ENCODE measurements at regions not wholly inside any gene's neighbourhood (a gene's known extent, or its start where the extent isn't known, plus 50 kb on each side); places are given as distances from the start of the nearest gene placed in this dataset.
A peak's percentile ranks its signal among the peaks of the same experiment; 100 is the strongest.

DNA sequence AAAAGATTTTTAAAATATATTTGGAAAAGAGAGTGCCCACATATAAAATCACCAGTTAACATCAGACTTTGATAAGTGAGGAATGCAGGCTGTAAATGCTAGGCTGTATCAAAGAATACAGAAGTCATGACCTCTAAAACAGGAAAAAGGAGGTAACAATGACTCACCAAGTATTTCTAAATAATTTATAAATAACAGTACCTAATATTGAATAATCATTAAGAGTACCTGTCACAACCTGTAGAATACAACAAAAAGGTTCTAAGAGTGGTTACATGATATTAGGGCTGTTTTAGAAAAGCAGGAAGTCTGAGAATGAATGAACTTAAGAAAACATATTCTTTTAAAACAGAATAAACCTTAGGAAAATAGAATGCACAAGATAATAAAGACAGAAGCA lies 173.1 kb upstream of the CST7 start:
- TF ChIP-seq, protein P1, sequence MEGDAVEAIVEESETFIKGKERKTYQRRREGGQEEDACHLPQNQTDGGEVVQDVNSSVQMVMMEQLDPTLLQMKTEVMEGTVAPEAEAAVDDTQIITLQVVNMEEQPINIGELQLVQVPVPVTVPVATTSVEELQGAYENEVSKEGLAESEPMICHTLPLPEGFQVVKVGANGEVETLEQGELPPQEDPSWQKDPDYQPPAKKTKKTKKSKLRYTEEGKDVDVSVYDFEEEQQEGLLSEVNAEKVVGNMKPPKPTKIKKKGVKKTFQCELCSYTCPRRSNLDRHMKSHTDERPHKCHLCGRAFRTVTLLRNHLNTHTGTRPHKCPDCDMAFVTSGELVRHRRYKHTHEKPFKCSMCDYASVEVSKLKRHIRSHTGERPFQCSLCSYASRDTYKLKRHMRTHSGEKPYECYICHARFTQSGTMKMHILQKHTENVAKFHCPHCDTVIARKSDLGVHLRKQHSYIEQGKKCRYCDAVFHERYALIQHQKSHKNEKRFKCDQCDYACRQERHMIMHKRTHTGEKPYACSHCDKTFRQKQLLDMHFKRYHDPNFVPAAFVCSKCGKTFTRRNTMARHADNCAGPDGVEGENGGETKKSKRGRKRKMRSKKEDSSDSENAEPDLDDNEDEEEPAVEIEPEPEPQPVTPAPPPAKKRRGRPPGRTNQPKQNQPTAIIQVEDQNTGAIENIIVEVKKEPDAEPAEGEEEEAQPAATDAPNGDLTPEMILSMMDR (IDR thresholded peaks at IDR 0.05): no peak
- intact Hi-C loops (cut with DNase I, micrococcal nuclease): no loop called here
- DNase-seq: no peak
- ATAC-seq: no peak
- H3K9me3 ChIP-seq: no peaks in the 10 kb centered on the region
- H3K4me3 ChIP-seq: no peak overlapping the region
- H3K4me1 ChIP-seq (ENCODE audit: low read depth): no peaks in the 10 kb centered on the region
- no peaks in the 10 kb centered on the region for H3K36me3 ChIP-seq (ENCODE audit: low read depth)

DNA sequence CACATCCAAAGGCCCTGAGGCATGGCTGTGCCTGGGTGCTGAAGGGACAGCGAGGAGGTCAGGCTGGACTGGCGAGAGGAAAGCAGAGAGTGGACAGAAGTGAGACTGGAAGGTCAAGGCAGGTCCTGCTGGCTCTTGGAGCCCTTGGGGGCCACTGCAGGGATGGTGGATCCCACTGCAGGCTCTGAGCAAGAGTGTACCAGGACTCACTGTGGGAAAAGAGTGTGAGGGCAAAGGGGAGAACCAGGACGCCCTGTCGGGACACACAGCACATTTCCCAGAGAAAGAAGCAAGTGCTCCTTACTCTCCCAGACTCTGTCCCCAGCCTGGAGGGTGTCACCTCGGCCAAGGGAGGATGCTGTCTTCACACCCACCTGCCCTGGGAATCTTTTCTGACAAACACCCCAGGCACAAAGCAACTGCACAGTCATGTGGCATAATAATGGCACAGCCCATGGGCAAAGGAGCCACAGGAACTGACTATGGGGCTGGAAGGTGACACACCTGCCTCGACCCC lies 172.3 kb upstream of the CST7 start:
- TF ChIP-seq, protein P1 (IDR thresholded peaks at IDR 0.05): no peak
- Histone ChIP-seq H3K4me1 (ENCODE audit: low read depth) (no peaks in the 10 kb centered on the region), H3K9me3 (no peaks in the 10 kb centered on the region), H3K4me3 (no peak overlapping the region), H3K36me3 (ENCODE audit: low read depth) (no peaks in the 10 kb centered on the region)
- ATAC-seq: no peak
- intact Hi-C loops (cut with DNase I, micrococcal nuclease): no loop called here
- DNase-seq: no peak

DNA sequence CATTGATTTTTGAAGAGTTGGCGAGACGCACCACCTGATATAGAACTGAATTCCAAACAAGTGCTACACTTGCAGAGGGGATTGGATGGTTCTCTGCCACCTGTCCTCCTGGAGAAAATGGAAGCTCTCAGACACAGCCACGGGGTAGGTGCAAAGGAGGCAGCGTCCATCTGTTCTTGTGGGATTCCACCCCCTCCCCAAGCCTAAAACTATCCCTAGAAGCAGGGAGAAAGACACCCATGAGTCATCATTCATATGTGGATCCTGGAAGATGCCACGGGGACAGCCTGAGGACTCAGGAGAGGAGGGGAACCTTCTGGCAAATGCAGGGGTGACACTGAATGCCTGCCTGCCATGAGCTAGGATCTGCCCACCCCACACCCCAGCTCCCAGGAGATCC lies 171.3 kb upstream of the CST7 start:
- intact Hi-C loops (cut with DNase I, micrococcal nuclease): no loop called here
- Histone ChIP-seq H3K4me3 (no peak overlapping the region), H3K36me3 (ENCODE audit: low read depth) (no peaks in the 10 kb centered on the region), H3K9me3 (no peaks in the 10 kb centered on the region), H3K4me1 (ENCODE audit: low read depth) (no peaks in the 10 kb centered on the region)
- TF ChIP-seq, protein P1 (IDR thresholded peaks at IDR 0.05): no peak
- no peak for ATAC-seq
- DNase-seq: no peak

DNA sequence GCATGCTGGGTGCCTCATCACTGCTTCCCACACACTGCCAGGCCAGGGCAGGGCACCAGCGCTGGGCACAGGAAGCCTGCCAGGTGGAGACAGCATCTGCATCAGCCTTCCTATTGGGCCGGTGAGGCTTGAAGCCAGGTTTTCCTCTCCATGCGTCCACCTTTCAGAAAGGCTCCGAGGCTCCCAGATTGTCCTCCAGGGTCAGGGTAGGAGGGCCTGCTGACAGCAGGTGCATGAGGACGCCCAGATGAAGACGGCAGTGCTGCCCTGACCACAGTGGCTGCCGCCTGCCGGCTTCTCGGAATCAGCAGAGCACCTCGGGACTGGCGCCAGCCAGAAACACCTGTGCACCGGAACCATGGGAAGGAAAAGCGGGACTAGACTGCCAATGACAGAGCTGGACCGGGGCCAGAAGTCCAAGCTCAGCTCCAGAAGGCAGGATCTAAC lies 170.5 kb upstream of the CST7 start:
- peak; percentile 20 for ATAC-seq
- H3K4me3 ChIP-seq: no peak overlapping the region
- H3K9me3 ChIP-seq: no peaks in the 10 kb centered on the region
- no peaks in the 10 kb centered on the region for H3K4me1 ChIP-seq (ENCODE audit: low read depth)
- TF ChIP-seq, protein P1 (IDR thresholded peaks at IDR 0.05): no peak
- intact Hi-C loops (cut with DNase I, micrococcal nuclease): no loop called here
- peak in 2 of 3 donors; percentile 9 to 40 for DNase-seq
- no peaks in the 10 kb centered on the region for H3K36me3 ChIP-seq (ENCODE audit: low read depth)

DNA sequence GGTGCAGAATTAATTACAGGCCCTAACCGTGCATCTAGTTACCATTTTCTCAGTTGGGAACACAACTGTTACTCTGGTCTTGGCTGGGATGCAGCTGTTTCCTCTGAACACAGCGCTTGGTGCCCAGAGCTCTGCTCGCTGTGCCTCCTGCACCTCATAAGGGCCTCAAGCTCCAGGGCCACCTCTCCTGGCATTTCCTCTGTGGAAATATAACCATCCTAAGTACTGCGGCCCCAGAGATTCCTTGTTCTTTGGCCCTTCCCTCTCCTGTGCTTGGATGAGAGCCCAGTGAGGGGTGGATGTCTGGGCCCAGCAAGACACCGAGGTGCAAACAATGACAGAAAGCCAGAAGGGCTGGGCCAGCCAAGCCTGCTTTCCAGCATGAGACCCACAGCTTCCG lies 169.9 kb upstream of the CST7 start:
- Histone ChIP-seq H3K4me3 (no peak overlapping the region), H3K36me3 (ENCODE audit: low read depth) (no peaks in the 10 kb centered on the region), H3K4me1 (ENCODE audit: low read depth) (no peaks in the 10 kb centered on the region), H3K9me3 (no peaks in the 10 kb centered on the region)
- DNase-seq (no peak), ATAC-seq (no peak)
- TF ChIP-seq, protein P1 (IDR thresholded peaks at IDR 0.05): no peak
- intact Hi-C loops (cut with DNase I, micrococcal nuclease): no loop called here

DNA sequence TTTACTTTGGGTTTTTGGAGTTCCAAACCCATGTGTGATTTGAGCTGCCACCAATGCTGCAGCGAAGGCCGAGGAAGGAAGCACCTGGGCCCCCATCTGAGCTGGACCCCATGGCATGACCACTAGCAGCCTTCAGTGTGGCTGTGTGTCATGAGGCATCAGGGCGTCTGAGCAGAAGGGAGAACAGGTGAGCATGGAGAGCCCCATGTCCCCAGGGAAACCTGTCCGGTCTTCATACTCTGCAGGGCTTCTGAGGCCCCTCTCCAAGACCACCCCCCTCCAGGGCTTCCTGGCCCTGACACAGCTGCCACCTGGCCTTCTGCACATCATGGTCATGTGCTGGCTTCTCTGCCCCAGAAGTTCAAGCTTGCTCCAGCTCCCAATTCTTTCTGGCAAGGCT lies 169.1 kb upstream of the CST7 start:
- TF ChIP-seq, protein P1 (IDR thresholded peaks at IDR 0.05): no peak

More for the DNA sequence above, 169.1 kb upstream of the CST7 start:
- Histone ChIP-seq H3K4me1 (ENCODE audit: low read depth) (no peaks in the 10 kb centered on the region), H3K9me3 (no peaks in the 10 kb centered on the region), H3K4me3 (no peak overlapping the region), H3K36me3 (ENCODE audit: low read depth) (no peaks in the 10 kb centered on the region)
- no peak for ATAC-seq
- intact Hi-C loops (cut with DNase I, micrococcal nuclease): no loop called here
- DNase-seq: no peak

Measured in mucosa of descending colon (tissue), 3 donors.